K562 (cell line): ENCODE measurements at regions not wholly inside any gene's neighbourhood (a gene's known extent, or its start where the extent isn't known, plus 50 kb on each side); places are given as distances from the start of the nearest gene placed in this dataset.

Source experiments
- ZNF24 ChIP-seq: fragments of 450-650 bp; IDR thresholded peaks from 2 replicates; pipeline ENCODE4 v1.6.1; 2016
- ZNF318 ChIP-seq, 2 experiments: fragments of 450-650 bp; IDR thresholded peaks; 2 replicates each; pipeline ENCODE4 v1.6.1; 2016; ENCODE audit warnings: mild to moderate bottlenecking in 2 of 2, borderline replicate concordance in 1 of 2, low read depth in 1 of 2, moderate library complexity in 1 of 2

GRCh38 chr2:167652401-167652800, 595.0 kb downstream of the STK39 start (continued):
- no peak for TF ChIP-seq ZNF318 (IDR thresholded peaks at IDR 0.05; ENCODE audit: borderline replicate concordance in 1 of 2, low read depth in 1 of 2)
- no peak for TF ChIP-seq ZNF24
